HG02938 (cell line): ENCODE measurements at regions not wholly inside any gene's neighbourhood (a gene's known extent, or its start where the extent isn't known, plus 50 kb on each side); places are given as distances from the start of the nearest gene placed in this dataset.
"Not testable (repeated sequence)": the region's sequence is repeated elsewhere in the genome, so short reads cannot be mapped to it uniquely, and the experiment has no call there.

Experiments
- ATAC-seq: cut with Tn5 transposase; IDR thresholded peaks from one replicate; pipeline ENCODE4 v1.9.1; 2021; ENCODE audit warnings: mild to moderate bottlenecking, moderate library complexity; ENCODE audit not compliant: unreplicated experiment

- ATAC-seq: no peak
These were observed 636.6 kb downstream of the TNS3 start for GRCh38 chr7:46945328-46945727.

GRCh38 chr7:46943996-46944395 is 637.9 kb downstream of the TNS3 start:
- ATAC-seq: no peak

- no peak for ATAC-seq
These were observed 639.3 kb downstream of the TNS3 start for GRCh38 chr7:46942574-46942973.

- no peak for ATAC-seq
These were observed 641.7 kb downstream of the TNS3 start for GRCh38 chr7:46940178-46940577.

- no peak for ATAC-seq
These were observed 642.4 kb downstream of the TNS3 start for GRCh38 chr7:46939558-46939957.

GRCh38 chr7:46939089-46939488 is 642.8 kb downstream of the TNS3 start:
- no peak for ATAC-seq

GRCh38 chr7:46937826-46938225 is 644.1 kb downstream of the TNS3 start:
- no peak for ATAC-seq

- no peak for ATAC-seq
These were observed 647.6 kb downstream of the TNS3 start for GRCh38 chr7:46934198-46934825.

- ATAC-seq: no peak
These were observed 648.3 kb downstream of the TNS3 start for GRCh38 chr7:46933596-46933995.

GRCh38 chr7:46932676-46933424 is 649.1 kb downstream of the TNS3 start:
- no peak for ATAC-seq

- ATAC-seq: no peak
These were observed 649.6 kb downstream of the TNS3 start for GRCh38 chr7:46932306-46932675.

- no peak for ATAC-seq
These were observed 651.5 kb downstream of the TNS3 start for GRCh38 chr7:46930366-46930765.

GRCh38 chr7:46929359-46929758 is 652.6 kb downstream of the TNS3 start:
- no peak for ATAC-seq

- no peak for ATAC-seq
These were observed 653.2 kb downstream of the TNS3 start for GRCh38 chr7:46928719-46929118.

- no peak for ATAC-seq
These were observed 654.6 kb downstream of the TNS3 start for GRCh38 chr7:46927131-46927810.

GRCh38 chr7:46916581-46916980 is 665.3 kb downstream of the TNS3 start:
- ATAC-seq: no peak

GRCh38 chr7:46912692-46913091 is 669.2 kb downstream of the TNS3 start:
- no peak for ATAC-seq

GRCh38 chr7:46909601-46910051 is 672.3 kb downstream of the TNS3 start:
- ATAC-seq: no peak

- no peak for ATAC-seq
These were observed 673.1 kb downstream of the TNS3 start for GRCh38 chr7:46908770-46909169.

- not testable (repeated sequence) for ATAC-seq
These were observed 677.4 kb downstream of the TNS3 start for GRCh38 chr7:46904523-46904922.

- no peak for ATAC-seq
These were observed 679.4 kb downstream of the TNS3 start for GRCh38 chr7:46902463-46902862.
